A673 (cell line): ENCODE measurements at regions not wholly inside any gene's neighbourhood (a gene's known extent, or its start where the extent isn't known, plus 50 kb on each side); places are given as distances from the start of the nearest gene placed in this dataset.

ENCODE experiments used
- BruUV-seq: library from RNA; stranded (reverse); fragments of 400-500 nt; replicated peaks from 2 replicates; lab custom pipeline; 2021; lab: Mats Ljungman, UMichigan
- CTCF ChIA-PET: fragments of 300-600 bp; sonication (Branson Sonifier 250); formaldehyde crosslinking; loops from one replicate; lab custom pipeline; 2022; ENCODE audit warnings: antibody characterized with exemption; lab: Charles Lee
- POLR2A ChIA-PET: fragments of 300-600 bp; sonication (Branson Sonifier 250); formaldehyde crosslinking; loops from one replicate; lab custom pipeline; 2022; ENCODE audit warnings: antibody characterized with exemption; ENCODE audit not compliant: low non-redundant PET; lab: Charles Lee
- DNase-seq: peaks from one replicate; pipeline ENCODE4 v3.0.0-alpha.2; 2015; ENCODE audit warnings: low spot score
- H3K27ac ChIP-seq: fragments of 200-600 bp; sonication (generic); 2 replicates; pipeline ENCODE4 v1.5.1; 2016; ENCODE audit warnings: mixed run types, low read depth, mild to moderate bottlenecking, mixed read lengths, antibody characterized with exemption, low read length; ENCODE audit not compliant: poor library complexity, severe bottlenecking
- H3K27me3 ChIP-seq: fragments of 200-600 bp; sonication (generic); replicated peaks from 2 replicates; pipeline ENCODE4 v1.6.1; 2017; ENCODE audit warnings: mixed run types, low read depth, mild to moderate bottlenecking, mixed read lengths, antibody characterized with exemption, low read length; ENCODE audit not compliant: insufficient read depth, poor library complexity
- H3K36me3 ChIP-seq: fragments of 200-600 bp; sonication (generic); 2 replicates; pipeline ENCODE4 v1.6.1; 2016; ENCODE audit warnings: mixed run types, mild to moderate bottlenecking, mixed read lengths, antibody characterized with exemption, low read length; ENCODE audit not compliant: insufficient read depth, poor library complexity, severe bottlenecking
- H3K4me1 ChIP-seq: fragments of 200-600 bp; sonication (generic); 2 replicates; pipeline ENCODE4 v1.6.1; 2017; ENCODE audit warnings: mixed run types, mild to moderate bottlenecking, mixed read lengths, antibody characterized with exemption, low read length; ENCODE audit not compliant: insufficient read depth, poor library complexity, severe bottlenecking
- H3K4me3 ChIP-seq: fragments of 200-600 bp; sonication (generic); 2 replicates; pipeline ENCODE4 v1.5.1; 2016; ENCODE audit warnings: low read depth, mixed run types, mild to moderate bottlenecking, mixed read lengths, low read length; ENCODE audit not compliant: poor library complexity, severe bottlenecking
- H3K9me3 ChIP-seq: fragments of 200-600 bp; sonication (generic); 2 replicates; pipeline ENCODE4 v1.6.1; 2016; ENCODE audit warnings: mixed run types, low read depth, mild to moderate bottlenecking, mixed read lengths, antibody characterized with exemption, low read length; ENCODE audit not compliant: poor library complexity, severe bottlenecking
- CTCF ChIP-seq: fragments of 300-800, 200-600 bp; sonication (generic); conservative IDR thresholded peaks from 2 replicates; pipeline ENCODE4 v1.5.1; 2017; ENCODE audit warnings: low read depth, mild to moderate bottlenecking, antibody characterized with exemption, low read length, moderate library complexity, mixed read lengths
- EZH2 ChIP-seq: fragments of 200-600 bp; sonication (generic); IDR thresholded peaks from 2 replicates; pipeline ENCODE4 v1.6.1; 2017; ENCODE audit warnings: borderline replicate concordance, low read depth, mild to moderate bottlenecking, mixed read lengths, antibody characterized with exemption, low read length; ENCODE audit not compliant: poor library complexity, severe bottlenecking
- intact Hi-C: fragments of 100-400 bp; cut with micrococcal nuclease; formaldehyde crosslinking; loops from one replicate; pipeline ENCODE4 v1.10.0; 2022; ENCODE audit not compliant: unreplicated experiment

GRCh38 chr17:73950593-73950914 is 252.9 kb upstream of the RPL38 start:
- POLR2A ChIA-PET, result no interaction called here
- BruUV-seq, result no TSS peak
- TF ChIP-seq EZH2 (no peak), CTCF (no peak)

GRCh38 chr17:73952082-73952479 is 251.4 kb upstream of the RPL38 start:
- intact Hi-C loops, result no loop called here
- Histone ChIP-seq H3K27me3 (no peaks in the 10 kb centered on the region), H3K9me3 (no peaks in the 10 kb centered on the region), H3K4me1 (peaks cover 9% of the 10 kb centered on the region), H3K36me3 (no peaks in the 10 kb centered on the region), H3K4me3 (peak overlapping the region; percentile 42), H3K27ac (no peak overlapping the region)
- DNase-seq, result peak; percentile 37
- no peak for TF ChIP-seq CTCF
- TF ChIP-seq EZH2, result no peak
- BruUV-seq, result no TSS peak
- CTCF ChIA-PET, result no interaction called here
- POLR2A ChIA-PET, result no interaction called here

More at GRCh38 chr17:73950593-73950914, 252.9 kb upstream of the RPL38 start:
- no peaks in the 10 kb centered on the region for H3K27me3 ChIP-seq
- intact Hi-C loops, result no loop called here
- no peaks in the 10 kb centered on the region for H3K9me3 ChIP-seq
- no peak overlapping the region for H3K27ac ChIP-seq
- no peak for DNase-seq
- H3K36me3 ChIP-seq, result no peaks in the 10 kb centered on the region
- H3K4me1 ChIP-seq, result peaks cover 9% of the 10 kb centered on the region
- no peak overlapping the region for H3K4me3 ChIP-seq
- CTCF ChIA-PET, result no interaction called here

GRCh38 chr17:73952480-73953205 is 250.8 kb upstream of the RPL38 start:
- peak; percentile 31 for DNase-seq
- Histone ChIP-seq H3K4me1 (peaks cover 9% of the 10 kb centered on the region), H3K9me3 (no peaks in the 10 kb centered on the region), H3K27ac (no peak overlapping the region), H3K36me3 (no peaks in the 10 kb centered on the region), H3K27me3 (no peaks in the 10 kb centered on the region), H3K4me3 (peak overlapping the region; percentile 42)
- BruUV-seq, result no TSS peak
- ChIA-PET CTCF (no interaction called here), POLR2A (no interaction called here)
- peak; percentile 54 for TF ChIP-seq CTCF
- TF ChIP-seq EZH2, result no peak
- intact Hi-C loops, result no loop called here
